ENCODE measurements at regions not wholly inside any gene's neighbourhood (a gene's known extent, or its start where the extent isn't known, plus 50 kb on each side); places are given as distances from the start of the nearest gene placed in this dataset.
"Not testable (repeated sequence)": the region's sequence is repeated elsewhere in the genome, so short reads cannot be mapped to it uniquely, and the experiment has no call there.

DNA sequence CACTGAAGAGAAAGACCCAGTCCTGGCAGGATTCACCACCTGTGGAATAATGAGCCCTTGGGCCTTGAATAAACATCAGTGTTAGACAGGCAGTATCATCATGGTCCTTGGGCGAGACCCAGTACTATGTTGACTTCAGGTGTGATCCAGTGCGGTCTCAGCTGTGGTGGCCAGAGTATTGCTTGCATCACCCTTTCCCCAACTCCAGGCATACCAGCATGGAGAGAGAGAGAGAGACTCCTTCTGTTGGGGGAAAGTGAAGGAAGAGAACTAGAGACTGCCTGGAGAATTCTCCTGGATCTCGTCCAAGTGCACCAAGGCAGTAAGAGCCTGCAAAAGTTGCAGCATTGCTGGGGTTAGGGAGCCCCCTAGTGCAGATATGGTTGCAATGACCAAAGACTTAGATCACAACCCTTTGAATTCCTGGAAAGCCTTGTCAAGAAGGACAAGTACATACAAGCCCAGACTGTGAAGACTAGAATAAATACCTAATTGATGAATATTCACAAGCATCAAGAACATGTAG lies 61.1 kb upstream of the VAMP7 start:
- peak; percentile 78 for DNase-seq

DNA sequence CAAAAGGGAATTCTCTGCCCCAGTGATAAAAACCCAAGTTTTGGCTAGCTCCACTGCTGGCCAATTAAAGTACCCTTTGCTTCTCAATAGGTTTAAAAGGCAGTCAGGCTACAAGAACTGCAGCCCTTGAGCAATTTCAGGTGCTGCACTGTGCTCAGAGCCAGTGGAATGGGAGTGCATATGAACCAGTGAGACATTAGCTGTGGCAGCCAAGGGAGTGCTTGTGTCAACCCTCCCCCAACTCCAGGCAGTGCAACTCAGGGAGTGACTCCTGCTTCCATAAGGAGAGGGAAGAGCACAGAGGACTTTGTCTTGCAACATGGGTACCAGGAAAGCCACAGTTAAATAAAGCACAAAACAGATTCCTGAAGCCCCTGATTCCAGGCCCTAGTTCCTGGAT lies 61.6 kb upstream of the VAMP7 start:
- DNase-seq: no peak

DNA sequence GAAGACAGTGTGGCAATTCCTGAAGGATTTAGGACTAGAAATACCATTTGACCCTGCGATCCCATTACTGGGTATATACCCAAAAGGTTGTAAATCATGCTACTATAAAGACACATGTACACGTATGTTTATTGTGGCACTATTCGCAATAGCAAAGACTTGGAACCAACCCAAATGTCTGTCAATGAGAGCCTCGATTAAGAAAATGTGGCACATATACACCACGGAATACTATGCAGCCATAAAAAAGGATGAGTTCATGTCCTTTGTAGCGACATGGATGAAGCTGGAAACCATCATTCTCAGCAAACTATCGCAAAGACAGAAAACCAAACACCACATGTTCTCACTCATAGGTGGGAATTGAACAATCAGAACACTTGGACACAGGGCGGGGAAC lies 66.8 kb upstream of the VAMP7 start:
- not testable (repeated sequence) for DNase-seq

DNA sequence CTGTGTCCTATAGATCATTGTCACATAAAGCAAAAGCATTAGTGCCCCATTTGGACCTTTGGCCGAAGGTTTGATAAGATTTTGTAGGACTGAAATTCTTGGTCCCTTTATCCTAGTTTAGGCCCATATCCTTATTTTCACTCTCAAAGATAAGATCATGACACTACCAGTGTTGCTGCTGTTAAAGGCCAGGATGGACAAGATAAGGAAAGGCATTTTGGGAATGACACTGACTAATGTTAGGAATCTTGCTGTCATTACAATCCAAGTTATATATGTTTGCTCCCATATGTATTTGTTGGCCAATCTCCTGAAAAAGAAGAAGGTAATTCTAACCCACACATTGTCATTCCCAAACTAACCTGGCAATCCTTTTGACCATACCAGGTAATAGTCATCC lies 101.3 kb upstream of the VAMP7 start:
- no peak for DNase-seq

DNA sequence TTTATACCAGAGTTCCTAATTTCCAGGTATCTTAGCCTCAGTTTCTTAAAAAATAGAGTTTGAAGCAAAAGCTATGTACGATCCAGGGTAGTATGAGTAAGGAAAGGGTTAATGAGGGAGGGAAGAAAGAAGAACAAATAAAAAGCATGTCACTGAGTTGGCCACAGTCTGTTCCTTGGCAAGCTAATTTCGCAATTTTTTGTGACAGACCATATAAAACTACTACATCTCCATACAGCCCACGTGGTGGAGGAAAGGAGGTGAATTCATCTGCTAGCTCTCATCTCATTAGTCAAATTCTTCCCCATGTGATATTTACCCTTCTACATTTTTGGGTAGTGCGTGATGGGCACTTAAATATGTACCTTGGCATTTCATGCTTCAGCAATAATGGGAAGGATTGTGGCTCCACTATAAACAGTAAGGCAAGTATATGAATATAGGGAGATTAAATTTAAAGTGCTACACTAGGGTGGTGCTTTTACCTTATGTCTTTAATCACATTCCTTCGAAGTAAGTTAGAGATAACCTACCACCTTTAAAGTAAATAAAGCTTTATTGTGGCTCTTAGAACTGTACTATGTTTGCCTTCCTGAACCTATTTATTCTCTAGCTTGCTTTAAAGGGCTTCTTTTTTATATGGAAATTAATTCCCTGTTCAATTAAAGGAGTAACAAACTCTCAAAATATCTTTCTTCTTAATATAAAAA lies 102.1 kb upstream of the VAMP7 start:
- no peak for DNase-seq

DNA sequence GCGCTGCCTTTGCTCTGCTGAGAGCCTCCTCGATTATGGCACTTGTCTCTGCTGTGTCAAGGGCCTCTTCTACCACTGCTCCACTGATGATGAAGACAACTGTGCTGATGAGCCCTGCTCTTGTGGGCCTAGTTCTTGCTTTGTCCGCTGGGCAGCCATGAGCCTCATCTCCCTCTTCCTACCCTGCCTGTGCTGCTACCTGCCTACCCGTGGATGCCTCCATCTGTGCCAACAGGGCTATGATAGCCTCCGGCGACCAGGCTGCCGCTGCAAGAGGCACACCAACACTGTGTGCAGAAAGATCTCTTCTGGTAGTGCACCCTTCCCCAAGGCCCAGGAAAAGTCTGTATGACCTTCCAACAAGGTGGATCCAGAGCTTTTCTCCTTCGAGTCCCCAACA lies 106.8 kb upstream of the VAMP7 start:
- no peak for DNase-seq

DNA sequence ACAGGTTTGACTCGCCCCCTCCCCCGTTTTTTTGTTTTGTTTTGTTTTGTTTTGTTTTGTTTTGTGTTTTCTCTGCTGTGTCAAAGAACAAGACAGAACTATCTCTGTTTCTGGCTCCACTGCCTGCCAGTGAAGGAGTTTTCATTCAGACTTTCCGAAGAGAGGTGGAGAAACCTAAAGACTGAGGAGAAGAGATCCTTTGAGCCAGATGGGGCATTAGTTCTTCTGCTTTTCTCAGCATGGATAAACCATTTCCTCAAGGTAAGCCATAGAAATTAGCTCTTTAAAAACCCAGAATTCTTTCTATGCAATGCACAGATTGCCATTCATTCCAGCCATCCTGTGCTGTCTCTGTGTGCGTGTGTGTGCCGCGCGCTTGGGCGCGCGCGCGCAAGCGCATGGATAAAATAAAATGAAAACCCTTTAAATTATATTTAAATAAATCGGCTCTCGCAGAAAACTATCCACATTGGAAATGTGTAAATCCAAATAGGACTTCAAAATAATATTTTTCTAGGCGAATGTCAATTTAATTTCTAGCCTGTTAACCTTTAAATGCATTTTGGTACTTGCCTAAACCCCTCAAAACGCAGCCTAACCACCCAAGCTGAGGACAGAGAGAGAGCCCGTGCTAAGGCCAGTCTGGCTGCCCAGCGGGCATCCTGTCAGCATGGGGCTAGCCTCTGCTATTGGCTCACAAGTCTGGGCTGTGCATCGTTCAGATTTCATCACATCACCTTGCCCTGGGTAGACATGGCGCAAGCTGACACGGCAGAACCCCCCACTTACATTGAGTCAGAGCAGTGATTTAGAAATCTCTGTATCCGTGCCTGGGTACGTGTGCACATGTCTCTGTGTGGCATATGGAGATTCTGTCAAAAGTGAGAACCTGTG lies 113.0 kb upstream of the VAMP7 start:
- peak; percentile 6 for DNase-seq

DNA sequence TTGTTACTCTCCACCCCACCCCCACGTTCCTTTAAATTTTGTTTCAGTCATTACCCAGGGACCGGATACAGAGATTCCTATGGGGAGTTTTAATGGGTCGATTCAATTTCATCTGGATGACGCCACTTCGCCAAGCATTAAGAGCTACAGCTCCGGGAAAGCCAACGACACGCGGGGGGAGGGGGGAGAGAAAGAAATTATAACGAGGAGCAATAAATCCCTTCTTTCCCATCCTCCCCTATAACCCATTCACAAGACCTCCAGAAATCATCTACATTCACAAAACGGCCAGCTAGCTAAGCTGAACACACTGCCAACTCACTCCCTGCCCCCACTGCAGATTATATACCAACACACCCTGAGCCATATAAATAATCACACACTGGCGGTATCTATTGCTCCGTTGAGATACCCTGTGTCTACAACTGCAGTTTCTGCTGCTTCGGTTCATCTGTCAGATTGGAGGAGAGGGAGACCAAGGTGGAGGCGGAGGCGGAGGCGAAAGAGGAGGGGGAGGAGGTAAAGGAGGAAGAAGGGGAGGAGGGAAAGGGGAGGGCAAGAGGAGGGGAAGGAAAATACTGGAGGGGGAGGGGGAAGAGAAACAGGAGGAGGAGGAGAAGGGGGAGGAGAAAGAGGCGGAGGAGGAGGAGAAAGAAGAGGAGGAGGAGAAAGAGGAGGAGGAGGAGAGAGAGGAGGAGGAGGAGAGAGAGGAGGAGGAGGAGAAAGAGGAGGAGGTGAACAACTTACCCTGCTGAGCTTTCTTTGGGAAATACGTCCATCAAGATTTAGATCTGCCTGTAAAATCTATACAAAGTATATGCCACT lies 113.9 kb upstream of the VAMP7 start:
- DNase-seq: peak; percentile 86

DNA sequence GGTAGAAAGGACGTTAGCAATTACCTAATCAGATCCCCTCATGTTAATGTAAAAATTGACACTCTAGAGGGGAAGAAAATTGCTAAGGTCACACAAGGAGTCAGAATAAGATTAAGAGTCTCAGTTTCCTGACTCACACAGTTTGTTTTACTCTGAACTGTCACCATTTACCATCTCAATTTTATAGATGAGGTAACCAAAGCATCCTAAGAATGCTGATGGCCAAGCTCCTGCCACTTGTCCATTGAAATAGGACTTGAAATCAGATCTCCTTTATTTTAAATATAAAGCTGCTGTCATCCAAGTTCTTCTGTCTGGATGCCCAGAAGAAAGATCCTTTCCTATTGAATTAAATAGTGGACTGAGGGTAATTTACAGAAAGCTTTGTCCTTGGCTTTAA lies 114.8 kb upstream of the VAMP7 start:
- no peak for DNase-seq

DNA sequence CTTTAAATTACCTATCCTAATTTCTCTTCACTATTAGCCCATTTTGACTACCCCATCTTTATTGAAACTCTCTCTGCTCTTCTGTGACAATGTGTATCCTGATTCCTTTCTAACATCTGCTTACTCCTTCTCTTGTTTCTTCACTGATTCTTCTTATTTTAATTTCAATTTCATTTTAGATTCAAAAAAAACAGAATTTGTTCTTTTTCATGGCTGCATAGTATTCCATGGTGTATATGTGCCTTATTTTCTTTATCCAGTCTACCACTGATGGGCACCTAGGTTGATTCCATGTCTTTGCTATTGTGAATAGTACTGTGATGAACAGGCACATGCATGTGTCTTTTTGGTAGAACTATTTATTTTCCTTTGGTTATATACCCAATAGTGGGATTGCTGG lies 120.0 kb upstream of the VAMP7 start:
- no peak for DNase-seq

DNA sequence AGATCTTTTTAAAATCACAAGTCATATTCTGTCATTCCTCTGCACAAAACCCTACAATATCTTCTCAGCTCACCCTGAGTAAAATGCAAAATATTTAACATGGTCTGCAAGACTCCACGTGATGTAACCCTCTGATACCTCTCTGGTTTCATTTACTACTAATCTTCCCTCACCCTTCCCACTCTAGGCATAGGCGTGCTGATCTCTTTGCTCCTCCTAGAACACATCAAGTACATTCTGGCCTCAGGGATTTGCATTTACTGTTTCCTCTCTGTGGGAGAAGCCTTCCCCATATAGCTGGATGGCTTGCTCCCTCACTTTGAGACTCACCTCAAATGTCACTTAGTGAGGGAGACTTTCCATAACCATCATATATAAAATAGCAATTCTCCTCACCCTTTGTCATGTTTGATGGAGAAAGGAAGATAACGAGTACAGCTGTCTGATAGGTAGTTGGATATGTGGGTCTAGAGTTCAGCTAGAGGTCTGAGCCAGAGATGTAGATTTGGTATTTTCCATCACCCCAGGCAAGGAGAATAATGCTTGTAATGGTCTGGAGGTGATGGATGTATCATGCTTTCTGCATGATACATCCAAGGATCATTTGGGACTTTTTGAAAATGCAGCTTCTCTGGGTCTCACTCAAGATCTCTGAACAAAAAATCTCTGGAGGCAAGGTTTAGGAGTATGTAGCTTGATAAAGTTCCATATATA lies 123.9 kb upstream of the VAMP7 start:
- no peak for DNase-seq

DNA sequence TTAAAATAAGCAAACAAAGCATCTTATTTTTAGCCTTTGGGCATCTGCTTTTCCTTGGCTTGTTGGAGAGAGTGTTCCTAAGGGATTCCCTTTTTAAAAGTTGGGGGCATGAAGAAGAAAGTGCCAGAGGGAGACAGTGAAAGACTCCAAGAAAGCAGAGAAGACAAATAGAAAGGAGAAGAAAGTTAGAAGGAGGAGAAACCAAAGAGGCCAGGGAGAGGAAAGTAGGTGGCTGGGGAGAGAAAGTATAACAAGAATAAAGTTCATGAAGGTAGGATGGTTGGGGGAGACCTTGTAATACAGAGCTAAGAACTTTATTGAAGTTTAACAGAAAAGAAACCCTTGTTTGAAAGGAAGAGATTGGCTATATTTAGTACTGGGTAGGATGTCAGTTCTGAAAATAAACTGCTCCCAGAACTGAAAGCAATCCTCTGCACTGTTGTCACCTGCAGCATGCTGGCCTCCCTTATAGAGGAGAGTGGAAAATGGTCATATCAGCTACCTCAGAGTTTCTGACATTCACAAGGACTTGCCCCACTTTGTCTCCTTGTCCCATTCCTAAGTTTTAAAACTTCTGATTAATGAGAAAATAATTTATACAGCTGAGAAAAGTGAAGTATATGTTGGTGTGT lies 125.3 kb upstream of the VAMP7 start:
- no peak for DNase-seq

DNA sequence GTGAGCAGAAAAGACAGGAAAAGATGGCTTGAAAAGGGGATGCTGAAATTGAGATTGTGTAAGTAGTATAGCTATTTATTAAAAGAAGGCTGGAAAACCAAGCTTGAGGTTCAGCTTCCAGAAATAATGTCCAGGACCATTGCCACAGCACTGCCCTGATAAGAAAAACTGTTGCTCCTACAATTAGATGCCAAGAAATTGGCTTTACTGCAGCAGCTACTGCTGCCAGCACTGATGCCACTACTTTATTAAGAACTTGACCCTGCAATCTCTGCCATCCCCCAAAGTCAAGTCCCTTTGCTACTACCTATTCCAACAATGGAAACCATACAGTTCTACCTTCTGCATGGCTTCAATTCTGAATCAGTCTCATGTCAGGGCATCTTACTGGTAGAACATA lies 130.0 kb upstream of the VAMP7 start:
- DNase-seq: no peak

DNA sequence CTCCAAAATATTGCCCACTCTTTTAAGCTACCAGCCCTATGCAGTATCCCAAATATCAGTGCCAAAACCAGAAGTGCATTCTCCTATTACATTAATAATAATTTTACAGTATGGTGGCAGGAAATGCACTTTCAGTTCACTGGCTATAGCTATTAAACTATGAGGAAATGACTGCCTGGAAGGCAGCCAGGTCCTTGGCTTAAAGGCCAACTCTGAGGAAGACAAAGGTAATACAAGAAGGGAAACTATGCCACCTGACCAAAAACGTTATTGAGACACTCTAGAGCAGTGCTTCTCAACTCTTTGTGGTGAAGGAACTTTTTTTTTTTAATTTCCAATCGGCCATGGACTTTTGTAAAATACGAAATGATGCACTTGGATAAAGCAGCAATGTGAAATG lies 133.6 kb upstream of the VAMP7 start:
- DNase-seq: no peak

DNA sequence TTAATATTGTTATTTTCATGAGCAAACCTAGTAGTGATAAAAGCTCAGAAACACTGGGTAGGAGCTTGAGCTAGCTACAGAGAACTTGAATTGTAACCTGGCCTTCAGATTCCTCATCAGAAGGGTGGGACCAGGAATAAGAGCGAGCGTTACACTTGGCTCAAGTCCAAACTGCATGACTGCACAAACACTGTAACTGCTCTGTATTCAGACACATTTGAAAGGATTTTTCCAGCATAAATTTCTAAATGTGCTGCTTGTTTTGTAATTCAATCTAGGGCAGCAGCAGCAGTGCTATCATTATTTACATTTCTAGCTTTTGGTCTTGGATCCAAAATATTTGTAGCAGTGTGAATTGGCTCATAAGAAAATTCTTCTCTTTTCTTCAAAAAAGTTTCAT lies 133.0 kb upstream of the TMLHE start:
- no peak for DNase-seq

DNA sequence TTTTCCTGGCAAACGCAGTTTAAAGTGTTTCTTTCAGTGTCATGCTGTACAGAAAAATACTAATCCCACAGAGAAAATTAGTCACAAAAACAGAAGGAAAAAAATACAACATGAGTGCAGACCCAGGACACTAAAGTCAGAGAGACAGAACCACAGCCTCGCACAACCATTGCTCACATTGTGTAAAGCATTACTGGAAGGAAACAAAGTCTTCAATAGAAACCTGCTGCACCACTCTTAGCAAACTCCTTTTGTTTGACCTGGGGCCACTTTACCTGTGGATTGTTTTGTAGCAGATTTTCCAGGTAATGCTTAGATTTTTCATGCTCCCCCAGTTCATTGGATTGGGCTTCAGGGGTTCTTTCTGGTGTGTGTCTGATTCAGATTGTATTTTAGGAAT lies 131.8 kb upstream of the TMLHE start:
- DNase-seq: no peak

DNA sequence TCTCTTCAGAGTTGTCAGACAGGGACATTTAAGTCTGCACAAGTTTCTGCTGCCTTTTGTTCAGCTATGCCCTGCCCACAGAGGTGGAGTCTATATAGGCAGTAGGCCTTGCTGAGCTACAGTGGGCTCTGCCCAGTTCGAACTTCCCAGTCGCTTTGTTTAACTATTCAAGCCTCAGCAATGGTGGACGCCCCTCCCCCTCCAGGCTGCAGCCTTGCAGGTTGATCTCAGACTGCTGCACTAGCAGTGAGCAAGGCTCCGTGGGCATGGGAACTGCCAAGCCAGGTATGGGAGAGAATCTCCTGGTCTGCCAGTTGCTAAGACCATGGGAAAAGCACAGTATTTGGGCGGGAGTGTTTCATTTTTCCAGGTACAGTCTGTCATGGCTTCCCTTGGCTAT lies 115.6 kb upstream of the TMLHE start:
- DNase-seq: not testable (repeated sequence)

DNA sequence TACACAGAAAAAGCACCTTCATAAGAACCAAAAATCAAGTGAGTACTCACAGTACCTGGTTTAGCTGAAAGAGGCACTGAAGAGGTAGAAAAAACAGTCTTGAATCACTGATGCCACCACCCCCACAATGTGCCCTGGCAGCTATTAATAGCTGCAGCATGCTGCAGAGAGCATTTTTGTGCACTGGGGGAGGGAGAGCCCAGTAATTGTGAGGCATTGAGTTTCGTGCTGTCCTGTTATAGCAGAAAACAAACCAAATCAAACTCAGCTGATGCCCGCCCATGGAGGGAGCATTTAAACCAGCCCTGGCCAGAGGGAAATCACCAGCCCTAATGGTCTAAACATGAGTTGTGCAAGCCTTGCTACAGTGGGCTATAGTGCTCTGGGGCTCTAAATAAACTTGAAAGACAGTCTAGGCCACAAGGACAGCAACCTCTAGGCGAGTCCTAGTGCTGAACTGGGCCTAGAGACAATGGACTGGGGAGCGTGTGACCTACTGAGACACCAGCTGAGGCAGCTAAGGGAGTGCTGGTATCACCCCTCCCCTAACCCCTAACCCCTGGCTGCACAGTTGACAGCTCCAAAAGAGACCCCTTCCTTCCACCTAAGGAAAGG lies 106.3 kb upstream of the TMLHE start:
- DNase-seq: no peak

DNA sequence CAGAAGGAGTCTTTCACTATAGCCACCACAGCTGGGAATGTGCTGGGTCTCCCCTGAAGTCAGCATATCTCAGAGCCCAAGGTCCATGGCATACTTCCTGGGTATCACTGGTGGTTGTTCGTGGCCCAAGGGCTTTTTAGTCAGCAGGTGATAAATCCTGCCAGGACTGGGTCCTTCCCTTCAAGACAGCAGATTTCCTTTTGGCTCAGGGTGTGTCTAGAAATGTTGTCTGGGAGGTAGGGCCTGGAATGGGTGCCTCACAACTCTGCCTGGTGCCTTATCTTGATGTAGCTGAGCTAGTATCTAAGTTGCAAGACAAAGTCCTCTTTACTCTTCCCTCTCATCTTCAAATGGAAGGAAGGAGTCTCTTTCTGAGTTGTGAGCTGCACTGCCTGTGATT lies 102.4 kb upstream of the TMLHE start:
- DNase-seq: no peak

DNA sequence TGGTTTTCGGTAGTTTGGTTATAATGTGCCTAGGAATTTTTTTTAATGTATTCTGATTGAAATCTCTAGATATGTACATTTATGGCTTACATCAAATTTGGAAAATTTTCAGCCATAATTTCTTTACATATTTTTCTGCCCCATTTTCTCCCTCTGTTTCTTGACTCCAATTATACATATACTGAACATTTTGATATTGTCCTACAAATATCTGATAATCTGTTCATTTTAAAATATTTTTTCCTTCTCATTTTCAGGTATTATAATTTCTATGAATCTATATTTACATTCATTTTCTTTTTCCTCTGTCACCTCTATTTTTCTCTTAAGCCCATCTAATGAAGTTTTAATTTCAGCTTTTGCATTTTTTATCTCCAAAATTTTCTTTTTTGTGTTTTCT lies 82.7 kb upstream of the TMLHE start:
- DNase-seq: no peak

DNA sequence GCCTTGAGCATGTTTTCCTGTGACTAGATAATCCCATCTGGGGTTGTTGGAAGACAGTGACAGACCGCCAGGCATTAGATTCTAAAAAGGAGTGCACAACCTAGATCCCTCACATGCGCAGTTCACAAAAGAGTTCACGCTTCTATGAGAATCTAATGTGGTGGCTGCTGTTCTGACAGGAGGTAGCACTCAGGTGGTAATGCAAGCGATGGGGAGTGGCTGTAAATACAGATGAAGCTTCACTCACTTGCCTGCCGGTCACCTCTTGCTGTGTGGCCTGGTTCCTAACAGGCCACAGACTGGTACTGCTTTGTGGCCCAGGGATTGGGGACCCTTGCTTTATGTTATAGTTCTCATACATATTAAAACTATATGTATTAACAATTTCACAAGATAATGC lies 81.9 kb upstream of the TMLHE start:
- no peak for DNase-seq

DNA sequence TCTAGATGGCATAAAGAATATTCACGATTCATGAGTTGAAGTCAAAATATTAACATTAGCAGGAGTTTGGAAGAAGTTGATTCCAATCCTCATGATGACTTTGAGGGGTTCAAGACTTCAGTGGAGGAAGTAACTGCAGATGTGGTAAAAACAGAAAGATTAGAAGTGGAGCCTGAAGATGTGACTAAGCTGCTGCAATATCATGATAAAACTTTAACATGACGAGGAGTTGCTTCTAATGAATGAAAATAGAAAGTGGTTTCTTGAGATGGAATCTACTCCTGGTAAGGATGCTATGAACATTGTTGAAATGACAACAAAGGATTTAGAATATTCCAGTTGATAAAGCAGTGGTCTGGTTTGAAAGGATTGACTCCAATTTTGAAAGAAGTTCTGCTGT lies 70.1 kb upstream of the TMLHE start:
- no peak for DNase-seq
